NCI-H524 (cell line): ENCODE measurements at regions not wholly inside any gene's neighbourhood (a gene's known extent, or its start where the extent isn't known, plus 50 kb on each side); places are given as distances from the start of the nearest gene placed in this dataset.
A peak's percentile ranks its signal among the peaks of the same experiment; 100 is the strongest.

ENCODE experiments used
- DNase-seq, 2 experiments: peaks; one replicate each; lab custom pipeline; 2025; lab: John Stamatoyannopoulos, UW

DNA sequence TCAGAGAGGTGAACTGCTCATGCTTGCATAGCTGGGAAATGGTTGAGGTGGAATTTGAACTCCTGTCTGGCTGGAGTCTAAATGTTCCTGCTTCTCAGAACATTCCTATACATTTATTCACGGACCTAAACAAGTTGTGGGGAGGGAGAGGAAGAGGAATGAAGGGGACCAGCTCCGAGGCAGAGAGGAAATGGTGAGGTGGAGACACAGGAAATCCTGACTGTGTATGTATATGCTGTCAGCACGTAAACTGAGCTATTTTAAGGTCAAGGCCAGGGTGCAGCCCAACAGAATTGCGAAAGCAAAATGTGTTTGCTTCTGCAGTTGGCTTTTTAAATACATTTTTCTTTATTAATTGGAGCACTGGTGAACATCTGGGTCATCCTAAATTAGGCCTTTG, 74.1 kb upstream of the POMGNT2 start:
- DNase-seq: no peak

DNA sequence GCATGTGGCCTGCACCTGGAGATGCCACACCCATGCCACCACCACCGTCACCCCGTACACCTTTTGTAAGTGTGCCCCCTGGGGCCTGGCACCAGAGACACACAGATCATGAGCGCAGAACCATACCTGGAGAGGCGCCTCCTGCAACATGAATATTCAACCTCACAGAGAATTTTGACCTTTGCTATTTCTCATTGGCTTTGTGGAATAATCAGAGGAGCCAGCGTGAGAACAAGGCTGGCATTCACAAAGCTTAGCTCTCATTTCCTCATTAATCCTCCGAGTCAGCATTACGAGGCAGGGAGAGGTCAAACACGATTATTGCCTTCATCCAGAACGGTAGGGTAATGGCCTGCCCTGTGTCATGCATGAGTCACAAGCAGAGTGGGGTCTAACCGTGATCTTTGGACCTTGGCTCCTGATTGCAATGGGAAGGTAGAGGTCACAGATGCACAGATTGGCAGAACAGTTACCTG, 73.0 kb upstream of the POMGNT2 start:
- DNase-seq: no peak

DNA sequence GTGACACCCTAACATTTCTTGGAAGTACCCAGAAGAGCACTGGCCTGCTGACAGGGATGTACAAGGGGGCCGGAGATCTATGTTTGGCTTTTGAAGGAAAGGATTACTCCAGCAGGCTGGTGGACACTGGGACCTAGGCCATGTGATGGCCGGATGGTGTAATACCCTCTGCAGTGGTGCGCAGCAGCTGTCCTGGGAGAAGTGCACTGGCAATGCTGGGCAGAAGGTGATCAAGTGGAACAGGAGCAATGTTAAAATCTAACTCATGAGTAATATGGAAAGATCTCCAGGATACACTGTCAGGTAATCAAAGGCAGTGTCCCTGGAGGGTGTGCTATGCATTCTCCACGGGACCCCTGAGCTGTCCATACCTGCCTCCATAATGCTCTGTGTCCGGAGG, 71.2 kb upstream of the POMGNT2 start:
- DNase-seq: no peak

DNA sequence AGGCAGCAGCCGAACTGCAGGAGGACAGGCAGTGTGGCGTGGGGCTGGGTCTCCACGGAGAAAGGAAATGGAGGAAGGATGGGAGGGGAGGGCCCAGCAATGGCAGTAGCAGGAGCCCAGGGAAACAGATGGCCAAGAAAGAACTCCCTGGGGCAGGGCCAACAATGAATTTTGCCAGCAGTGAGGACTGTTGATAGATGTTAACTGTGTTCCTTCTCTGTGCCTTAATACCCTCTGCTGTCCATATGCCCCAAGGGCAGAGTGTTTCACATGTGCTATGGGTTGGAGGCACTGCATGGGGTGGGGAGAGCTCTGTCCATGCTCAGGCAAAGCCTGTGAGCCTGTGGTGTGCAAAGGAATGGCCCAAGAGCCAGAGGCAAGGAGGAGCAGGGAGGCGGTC, 70.8 kb upstream of the POMGNT2 start:
- DNase-seq: peak in 1 of 2 experiments; percentile 52

DNA sequence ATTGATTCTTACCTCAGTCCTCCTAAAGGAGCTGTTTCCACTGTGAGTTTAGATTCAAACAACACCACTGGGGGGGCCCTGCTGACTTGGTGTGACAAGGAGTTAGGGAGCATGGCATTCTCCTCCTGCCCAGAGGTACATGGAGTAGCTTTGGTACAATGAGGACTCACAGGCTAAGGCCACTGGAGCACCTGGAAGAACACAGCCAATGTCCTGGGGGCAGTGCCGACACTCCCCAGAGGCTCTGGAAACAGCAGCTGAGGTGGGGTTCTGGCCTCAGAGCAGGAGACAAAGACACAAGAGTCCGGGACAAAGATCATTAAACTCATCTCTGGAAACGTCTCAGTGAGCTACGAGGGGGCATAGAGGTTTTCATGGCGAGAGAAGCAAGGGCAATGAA, 69.7 kb upstream of the POMGNT2 start:
- DNase-seq: no peak

DNA sequence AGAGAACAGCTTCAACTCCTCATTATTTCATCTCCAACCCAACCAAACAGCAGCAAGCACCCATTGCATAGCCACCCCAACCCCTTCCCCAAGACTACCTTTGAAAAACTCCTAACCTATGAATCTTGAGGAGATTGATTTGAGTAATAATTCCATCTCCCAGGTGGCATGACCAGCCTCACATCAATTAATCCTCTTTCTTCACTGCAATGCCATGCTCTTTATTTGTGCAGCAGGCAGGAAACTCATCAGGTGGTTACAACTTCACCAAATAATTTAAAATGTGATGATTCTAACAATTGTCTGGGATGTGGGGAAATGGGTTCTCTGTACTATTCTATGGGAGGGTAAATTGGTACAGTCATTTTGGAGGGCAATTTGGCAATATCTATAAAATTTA, 68.1 kb upstream of the POMGNT2 start:
- DNase-seq: no peak

DNA sequence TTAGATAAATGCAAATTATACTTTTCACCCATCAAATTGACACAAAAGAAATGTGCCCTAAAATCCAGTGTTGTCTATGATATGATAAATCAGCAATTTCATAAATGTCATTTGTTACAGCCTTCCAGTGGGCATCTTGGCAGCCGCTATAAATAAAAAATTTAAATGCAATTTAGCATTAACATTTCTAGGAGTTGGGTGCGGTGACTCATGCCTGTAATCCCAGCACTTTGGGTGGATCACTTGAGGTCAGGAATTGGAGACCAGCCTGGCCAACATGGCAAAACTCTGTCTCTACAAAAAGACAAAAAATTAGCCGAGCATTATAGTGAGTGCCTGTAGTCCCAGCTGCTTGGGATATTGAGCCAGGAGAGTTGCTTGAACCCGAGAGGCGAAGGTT, 65.9 kb upstream of the POMGNT2 start:
- DNase-seq: no peak

DNA sequence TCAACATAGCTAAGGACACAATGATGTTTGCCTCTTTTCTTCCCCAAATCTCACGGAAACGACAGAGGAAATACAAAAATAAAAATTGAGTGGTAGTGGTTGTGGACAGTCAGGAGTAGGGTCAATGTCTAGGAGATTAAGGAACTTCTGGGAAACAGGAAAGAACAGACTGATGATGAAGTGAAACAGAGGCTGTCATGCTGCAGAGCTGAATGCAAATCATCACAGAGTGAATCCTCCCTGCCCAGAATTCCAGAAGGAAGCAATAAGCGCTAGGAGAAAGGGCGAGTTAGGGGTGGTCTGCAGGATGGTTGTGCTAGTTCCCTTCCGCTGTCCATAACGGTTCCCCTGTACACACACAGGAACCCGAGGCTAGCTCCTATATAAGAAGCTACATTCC, 64.7 kb upstream of the POMGNT2 start:
- no peak for DNase-seq

DNA sequence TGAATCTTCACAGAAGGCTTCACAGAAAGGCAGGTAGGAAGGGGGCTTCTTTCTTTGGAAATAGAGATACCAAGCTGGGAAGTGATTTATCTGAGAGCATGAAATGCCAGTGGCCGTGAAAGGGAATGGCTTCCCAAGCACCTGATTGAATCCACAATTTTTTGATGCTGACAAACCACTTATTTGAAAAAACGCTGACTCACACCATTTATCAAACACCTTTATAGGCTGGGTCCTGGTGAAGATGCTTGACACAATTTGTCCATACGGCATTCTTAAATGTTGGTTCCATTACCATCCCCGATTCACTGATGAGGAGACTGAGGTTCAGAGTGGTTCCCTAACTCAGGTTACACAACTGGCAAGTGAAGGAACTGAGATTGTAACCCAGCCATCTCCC, 64.1 kb upstream of the POMGNT2 start:
- DNase-seq: no peak

DNA sequence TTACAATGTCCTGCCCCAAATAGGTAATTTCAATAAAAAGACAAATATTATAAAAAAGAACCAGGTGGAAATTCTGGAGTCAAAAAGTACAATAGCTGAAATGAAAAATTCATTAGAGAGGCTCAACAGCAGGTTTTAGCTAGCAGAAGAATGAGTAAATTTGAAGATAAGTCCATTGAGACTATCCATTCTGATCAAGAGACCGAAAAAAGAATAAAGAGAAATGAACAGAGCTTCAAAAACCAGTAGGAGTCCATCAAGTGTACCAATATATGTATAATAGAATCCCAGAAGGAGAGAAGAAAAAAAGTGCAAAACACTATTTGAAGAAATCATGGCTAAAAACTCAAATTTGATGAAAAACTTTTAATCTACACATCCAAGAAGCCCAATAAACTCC, 60.5 kb upstream of the POMGNT2 start:
- no peak for DNase-seq

DNA sequence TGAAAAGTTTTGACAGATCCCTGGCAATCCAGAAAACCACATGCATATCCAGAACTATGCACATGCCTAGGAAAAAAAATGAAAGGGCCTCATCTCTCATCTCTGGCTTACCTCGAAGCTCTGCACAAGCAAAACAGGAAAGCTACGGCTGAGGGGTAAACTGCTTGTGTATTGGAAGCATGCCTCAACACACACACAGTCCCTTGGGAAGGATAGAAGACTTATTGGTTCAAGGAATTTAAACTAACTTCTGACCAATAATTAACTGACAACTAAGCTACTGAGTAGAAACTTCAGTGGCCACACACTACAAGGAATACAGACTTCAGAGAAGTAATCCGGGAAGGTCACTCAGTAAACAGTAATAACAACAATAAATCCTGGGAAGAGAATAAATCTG, 59.9 kb upstream of the POMGNT2 start:
- DNase-seq: no peak

DNA sequence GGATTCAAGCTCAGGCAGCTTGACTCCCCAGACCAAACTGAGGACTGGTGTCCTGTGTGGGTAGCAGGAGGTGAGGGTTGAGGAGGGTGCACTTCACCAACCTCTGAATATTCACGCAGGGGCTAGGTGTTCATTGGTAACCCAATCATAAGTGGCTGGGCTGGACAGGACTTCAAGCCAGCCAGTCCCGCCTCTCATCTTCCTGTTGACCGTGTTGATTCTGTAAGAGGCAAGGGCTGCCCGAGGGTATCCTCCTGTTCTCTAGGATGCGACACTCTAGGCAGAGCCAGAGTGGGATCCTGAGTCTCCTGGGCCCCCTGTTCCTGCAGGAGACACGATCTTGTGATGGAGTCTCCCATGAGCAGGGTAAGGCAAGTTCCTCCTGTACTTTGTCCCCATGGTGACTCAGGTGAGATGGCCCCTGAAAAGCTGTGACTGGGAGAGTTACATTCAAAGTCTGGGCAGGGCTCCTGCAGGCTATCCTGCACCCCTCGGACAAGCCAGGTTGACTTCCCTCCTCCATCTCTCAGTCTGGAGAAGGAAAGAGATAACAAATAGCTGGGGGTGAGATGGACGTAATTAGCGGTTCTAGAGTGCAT, 58.1 kb upstream of the POMGNT2 start:
- DNase-seq: no peak

DNA sequence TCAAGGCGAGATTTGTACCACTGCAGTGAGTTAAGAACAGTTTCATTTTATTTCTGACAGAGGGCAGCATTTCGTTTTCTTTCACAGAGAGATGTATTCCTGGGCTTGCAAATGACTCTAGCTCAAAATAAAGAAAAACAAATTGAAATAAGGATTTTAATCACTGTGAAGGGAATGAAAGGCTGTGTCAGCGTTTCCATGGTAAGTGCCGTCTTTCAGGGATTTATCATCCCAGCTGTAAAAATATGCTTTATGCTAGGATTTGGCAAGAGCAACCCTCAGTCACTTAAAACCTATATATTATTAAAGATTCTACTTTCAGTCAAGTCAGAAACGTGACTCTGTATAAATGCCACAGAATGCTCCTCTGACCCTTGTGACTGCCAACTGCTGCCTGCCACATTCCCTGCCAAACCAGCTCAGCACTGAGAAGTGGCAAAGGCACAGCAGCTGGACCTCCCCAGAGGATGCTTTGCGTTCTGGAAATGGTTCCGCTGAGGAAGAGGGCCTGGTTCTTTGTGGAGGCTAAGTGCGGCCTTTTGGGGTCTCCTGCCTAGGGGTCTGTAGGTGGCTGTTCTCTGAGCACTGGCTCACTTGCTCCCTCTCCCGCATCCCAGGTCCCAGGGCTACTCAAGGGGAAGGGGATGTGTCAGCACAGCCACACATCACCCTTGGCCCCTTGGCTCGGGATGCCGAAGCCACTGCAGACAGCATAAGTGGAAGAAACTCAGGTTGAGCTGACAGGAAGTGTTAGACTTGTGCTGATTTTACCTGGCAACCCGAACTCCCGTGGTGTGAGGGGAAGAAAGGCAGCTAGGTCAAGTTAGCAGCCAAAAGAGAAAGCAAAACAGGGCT, 56.6 kb upstream of the POMGNT2 start:
- DNase-seq: peak in 1 of 2 experiments; percentile 51

DNA sequence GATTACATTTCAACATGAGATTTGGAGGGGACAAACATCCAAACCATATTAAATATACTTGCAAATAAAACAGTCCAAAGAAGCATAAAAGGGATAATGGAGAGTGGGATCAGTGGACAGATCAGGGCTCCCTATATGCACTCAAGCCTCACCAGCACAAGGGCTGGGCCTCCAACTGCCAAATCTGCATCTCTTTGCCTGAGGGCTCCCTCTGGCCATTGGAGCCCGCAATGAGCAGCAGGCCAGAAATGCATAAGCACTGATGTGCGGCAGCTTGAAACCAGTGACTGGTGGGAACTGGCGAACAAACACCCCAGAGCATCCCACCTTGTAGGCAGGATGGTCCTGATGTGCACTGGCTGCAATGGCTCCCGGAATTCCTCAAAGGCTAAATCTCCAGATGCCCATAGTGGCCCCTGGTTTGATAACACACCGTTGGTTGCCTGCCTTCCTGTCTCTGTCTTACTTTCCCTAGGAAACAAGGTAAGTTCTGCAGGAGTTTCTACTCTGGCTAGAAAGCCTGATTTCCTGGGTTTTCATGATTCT, 55.9 kb upstream of the POMGNT2 start:
- no peak for DNase-seq

DNA sequence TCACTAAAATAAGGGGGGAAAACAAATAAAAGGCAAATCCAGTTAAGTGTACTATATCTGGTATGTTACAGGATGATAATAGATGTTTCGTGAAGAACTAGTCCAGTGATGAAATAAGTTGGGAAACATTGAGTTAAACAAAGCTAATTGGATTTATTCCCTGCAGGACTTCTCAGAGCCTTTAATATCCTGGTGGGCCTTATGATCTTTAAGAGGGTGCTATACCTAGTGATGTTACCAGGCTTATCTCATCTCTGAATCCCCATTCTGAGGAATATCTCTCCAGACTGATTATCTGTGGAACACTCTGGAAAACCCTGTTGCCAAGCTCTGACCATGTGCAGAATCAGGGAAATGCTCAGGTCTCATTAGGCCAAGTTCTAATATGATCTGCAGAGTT, 54.8 kb upstream of the POMGNT2 start:
- DNase-seq: no peak

DNA sequence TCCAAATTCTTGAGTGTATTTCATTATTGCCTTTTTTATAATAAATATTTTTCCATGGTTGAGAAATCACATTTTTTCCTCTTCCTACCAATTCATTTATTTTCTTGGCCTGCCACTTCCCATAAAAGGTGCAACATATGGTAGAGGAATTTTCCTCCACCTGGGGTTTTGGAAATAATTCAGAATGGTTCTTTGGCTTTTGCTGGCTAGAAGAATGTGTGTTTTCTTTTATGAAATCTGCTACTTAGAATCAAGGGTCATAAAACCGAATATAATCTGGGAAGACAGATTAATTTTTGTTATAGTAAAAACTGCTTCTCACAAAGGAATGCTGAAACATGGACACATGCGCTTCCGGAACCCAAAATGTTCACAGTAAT, 54.0 kb upstream of the POMGNT2 start:
- no peak for DNase-seq

DNA sequence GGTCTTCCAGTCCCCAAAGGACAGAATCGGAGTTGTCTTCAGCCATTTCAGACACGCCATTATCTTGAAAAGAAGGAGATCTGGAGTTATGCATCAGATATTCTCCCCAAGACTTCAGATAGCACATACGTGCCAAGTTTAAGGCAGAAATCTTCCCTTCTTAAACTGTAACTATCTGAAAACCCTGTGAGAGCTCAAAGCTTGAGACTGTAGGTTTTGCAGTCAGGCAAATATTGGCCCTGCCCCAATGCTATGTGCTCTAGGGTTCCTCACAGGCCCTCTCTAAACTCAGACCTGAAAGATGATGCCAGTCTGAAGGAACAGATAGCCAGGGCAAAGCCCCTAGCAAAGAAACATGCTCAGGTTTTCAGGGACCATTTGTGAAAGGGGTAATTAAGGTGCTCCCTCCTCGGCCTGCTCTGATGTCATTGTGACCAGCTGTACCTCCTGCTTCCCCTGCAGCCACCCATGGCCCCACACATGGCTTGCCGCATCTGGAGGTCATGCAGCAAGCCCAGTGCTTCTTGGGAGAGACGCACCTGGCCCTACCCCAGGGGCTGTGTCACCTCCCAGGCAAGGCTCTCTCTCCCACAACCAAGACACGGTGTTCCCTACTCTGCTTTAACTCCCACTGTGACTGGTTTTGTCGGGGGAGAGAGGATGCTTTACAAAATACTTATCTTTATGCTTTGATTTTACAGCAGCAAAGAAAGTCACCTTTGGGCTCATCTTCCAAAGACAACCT, 53.4 kb upstream of the POMGNT2 start:
- DNase-seq: peak in 1 of 2 experiments; percentile 21

DNA sequence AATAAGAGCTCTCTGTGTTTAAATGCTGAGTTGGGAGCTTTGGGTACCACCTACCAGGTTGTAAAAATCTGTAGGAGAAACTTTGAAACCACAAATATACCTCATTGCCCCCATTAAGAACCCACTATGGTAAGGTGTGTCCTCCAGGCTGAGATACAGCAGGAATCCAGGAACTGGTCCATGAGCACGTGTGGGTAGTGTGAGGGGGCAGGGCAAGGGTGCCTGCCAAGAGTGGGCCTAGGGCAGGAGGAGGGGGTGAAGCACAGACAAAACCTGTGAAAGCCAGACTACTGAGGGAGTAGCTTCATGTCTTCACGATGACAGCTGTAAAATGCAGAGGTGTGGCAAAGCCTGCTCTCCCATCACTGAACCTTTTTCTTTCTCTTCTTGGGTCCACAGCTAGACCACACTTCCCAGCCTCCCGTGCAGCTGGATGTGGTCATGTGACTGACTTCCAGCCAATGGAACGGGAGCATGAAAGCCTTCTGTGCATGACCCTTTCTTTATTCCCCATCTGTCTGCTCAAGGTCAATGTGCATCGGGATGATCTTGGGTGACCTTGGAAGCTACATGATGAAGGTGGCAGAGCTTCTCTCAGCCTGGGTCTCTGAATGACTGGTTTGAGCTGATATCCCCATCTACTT, 51.1 kb upstream of the POMGNT2 start:
- DNase-seq: no peak

DNA sequence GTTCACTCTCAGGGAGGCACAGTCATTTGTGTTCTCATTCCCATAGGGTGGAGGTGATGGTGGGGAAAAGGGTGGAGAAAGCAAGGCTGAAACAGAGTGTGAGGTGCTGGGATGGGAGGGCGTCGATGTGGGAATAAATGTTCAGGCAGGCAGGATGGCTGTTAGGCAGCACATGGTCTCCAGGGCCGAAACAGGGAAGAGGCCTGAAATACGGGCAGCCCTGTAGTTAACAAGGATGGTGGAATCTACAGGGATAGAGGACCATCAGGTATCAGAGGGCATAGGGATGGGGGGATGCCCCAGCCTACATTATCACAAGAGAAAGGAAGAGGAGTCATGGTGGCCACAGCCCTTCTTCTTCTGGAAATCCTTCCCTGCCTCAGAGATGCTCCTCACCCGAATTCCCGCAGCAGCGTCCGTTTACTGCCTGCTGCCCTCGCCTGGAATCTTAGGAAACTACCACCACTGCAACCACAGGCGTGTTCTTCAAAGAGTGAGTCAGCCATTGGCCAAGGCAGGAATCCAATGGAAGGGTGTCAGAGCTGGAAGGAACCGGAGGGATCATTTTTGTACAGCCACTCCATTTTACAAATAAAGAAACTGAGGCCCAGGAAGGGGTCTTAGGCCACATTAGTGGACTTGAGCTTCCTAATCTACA, 49.7 kb upstream of the POMGNT2 start:
- peak; percentile 24 to 74 for DNase-seq
